ENCODE measurements at regions not wholly inside any gene's neighbourhood (a gene's known extent, or its start where the extent isn't known, plus 50 kb on each side); places are given as distances from the start of the nearest gene placed in this dataset.

DNA sequence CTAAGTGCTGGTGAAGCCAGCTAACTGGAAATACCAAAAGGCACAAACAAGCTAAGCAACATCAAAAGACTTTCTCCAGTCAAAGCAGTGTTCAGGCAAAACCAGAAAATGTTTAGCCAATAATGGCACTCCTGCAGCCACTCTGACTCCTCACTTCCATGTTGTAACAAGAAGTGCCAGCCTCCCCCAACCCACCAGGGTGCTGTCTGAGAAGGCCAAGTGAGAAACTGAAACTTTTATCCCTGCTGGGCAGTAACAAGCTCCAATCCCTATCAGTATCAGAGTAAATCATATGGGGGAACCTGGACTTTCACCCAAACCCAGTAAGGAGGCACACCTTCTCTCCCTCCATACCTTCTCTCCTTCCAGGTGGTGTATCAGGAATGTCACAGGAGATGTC is 414.8 kb upstream of the NMUR2 start:
- H3K27me3 Mint-ChIP-seq (ENCODE audit: unreplicated experiment), result no peaks in the 10 kb centered on the region

DNA sequence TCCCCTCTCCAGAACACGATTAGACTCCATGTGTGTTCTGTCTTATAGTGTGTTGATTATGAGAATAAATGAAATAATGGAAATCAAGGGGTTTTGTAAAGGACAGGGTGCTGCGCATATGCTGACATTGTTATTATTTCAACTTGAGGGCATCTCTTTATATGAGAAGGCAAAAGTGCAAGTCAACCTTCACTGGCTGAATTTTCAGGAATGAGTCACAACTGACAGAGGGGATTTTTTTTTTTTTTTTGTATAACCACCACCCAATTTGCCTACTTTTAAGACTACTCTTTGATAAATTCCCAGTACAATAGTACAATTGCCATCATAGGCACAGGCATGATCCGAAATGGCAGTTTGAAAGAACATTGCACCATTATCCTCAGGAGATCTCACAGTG is 419.2 kb upstream of the NMUR2 start:
- no peak for DNase-seq
- Mint-ChIP-seq H3K27ac (ENCODE audit: unreplicated experiment) (no peak overlapping the region), H3K36me3 (ENCODE audit: insufficient read depth, unreplicated experiment) (no peaks in the 10 kb centered on the region), H3K4me1 (ENCODE audit: low read depth, unreplicated experiment) (no peaks in the 10 kb centered on the region), H3K9me3 (ENCODE audit: low read depth, unreplicated experiment) (peaks cover 18% of the 10 kb centered on the region), H3K4me3 (ENCODE audit: low read depth, unreplicated experiment) (no peak overlapping the region), H3K27me3 (ENCODE audit: unreplicated experiment) (no peaks in the 10 kb centered on the region)
- no TSS peak for BruUV-seq (replicated peaks)
- TF ChIP-seq, protein P1, sequence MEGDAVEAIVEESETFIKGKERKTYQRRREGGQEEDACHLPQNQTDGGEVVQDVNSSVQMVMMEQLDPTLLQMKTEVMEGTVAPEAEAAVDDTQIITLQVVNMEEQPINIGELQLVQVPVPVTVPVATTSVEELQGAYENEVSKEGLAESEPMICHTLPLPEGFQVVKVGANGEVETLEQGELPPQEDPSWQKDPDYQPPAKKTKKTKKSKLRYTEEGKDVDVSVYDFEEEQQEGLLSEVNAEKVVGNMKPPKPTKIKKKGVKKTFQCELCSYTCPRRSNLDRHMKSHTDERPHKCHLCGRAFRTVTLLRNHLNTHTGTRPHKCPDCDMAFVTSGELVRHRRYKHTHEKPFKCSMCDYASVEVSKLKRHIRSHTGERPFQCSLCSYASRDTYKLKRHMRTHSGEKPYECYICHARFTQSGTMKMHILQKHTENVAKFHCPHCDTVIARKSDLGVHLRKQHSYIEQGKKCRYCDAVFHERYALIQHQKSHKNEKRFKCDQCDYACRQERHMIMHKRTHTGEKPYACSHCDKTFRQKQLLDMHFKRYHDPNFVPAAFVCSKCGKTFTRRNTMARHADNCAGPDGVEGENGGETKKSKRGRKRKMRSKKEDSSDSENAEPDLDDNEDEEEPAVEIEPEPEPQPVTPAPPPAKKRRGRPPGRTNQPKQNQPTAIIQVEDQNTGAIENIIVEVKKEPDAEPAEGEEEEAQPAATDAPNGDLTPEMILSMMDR (IDR thresholded peaks at IDR 0.05; ENCODE audit: unreplicated experiment), result no peak
- intact Hi-C loops (cut with micrococcal nuclease; ENCODE audit: unreplicated experiment), result no loop called here
- CTCF ChIA-PET, result no interaction called here

More for the DNA sequence above, 414.8 kb upstream of the NMUR2 start:
- DNase-seq, result no peak
- Mint-ChIP-seq H3K4me1 (ENCODE audit: low read depth, unreplicated experiment) (no peaks in the 10 kb centered on the region), H3K27ac (ENCODE audit: unreplicated experiment) (no peak overlapping the region), H3K36me3 (ENCODE audit: insufficient read depth, unreplicated experiment) (no peaks in the 10 kb centered on the region), H3K9me3 (ENCODE audit: low read depth, unreplicated experiment) (peaks cover 6% of the 10 kb centered on the region), H3K4me3 (ENCODE audit: low read depth, unreplicated experiment) (no peak overlapping the region)
- intact Hi-C loops (cut with micrococcal nuclease; ENCODE audit: unreplicated experiment), result no loop called here
- TF ChIP-seq, protein P1 (IDR thresholded peaks at IDR 0.05; ENCODE audit: unreplicated experiment), result no peak
- CTCF ChIA-PET, result interaction anchor here (1.1 kb wide), 1 partner anchor 37 kb away, joined by 3 read pairs; no protein-coding TSS in a partner anchor
- no TSS peak for BruUV-seq (replicated peaks)

DNA sequence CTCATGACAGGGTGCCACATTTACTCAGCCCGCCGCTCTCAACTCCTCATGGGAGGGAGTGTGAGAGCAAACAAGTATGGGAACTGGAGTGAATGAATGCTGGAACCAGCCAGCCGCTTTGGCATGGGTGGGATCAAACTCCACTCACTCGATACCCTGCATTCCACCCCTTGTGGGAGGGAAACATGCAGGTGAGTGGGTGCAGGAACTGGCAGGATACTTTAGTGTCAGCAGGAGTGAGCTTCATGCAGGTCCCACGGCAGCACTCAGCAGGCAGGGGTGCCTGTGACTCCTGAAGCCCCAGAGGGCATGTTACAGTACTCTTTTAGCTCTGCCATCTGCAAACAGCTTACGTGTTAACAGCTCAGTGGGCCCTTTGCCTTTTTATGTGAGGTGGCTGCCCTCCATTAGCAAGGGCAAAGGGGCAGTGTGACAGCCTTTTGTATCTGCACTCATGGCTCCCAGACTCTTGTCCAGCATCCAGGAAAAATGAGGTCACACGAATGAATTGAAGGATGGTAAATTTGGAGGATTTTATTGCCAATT is 433.2 kb upstream of the NMUR2 start:
- no peak for DNase-seq
- no TSS peak for BruUV-seq (replicated peaks)
- CTCF ChIA-PET, result no interaction called here
- Mint-ChIP-seq H3K27ac (ENCODE audit: unreplicated experiment) (no peak overlapping the region), H3K4me1 (ENCODE audit: low read depth, unreplicated experiment) (no peaks in the 10 kb centered on the region), H3K4me3 (ENCODE audit: low read depth, unreplicated experiment) (no peak overlapping the region), H3K36me3 (ENCODE audit: insufficient read depth, unreplicated experiment) (no peaks in the 10 kb centered on the region), H3K27me3 (ENCODE audit: unreplicated experiment) (no peaks in the 10 kb centered on the region), H3K9me3 (ENCODE audit: low read depth, unreplicated experiment) (peaks cover 3% of the 10 kb centered on the region)
- intact Hi-C loops (cut with micrococcal nuclease; ENCODE audit: unreplicated experiment), result no loop called here
- TF ChIP-seq, protein P1 (IDR thresholded peaks at IDR 0.05; ENCODE audit: unreplicated experiment), result no peak

DNA sequence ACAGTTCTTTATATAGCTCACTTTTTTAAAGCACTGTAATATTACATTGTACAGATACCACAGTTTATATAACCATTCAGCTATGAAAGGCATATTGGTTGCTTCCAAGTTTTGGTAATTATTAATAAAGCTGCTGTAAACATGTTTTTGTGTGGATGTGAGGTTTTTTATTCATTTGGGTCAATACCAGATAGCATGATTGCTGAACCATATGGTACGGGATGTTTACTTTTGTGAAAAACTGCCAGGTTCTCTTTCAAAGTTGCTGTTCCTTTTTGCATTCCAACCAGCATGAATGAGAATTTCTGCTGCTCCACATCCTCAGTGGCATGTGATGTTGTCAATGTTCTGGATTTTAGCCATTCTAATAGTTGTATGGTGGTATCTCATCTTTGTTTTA is 439.6 kb upstream of the NMUR2 start:
- Mint-ChIP-seq H3K27me3 (ENCODE audit: unreplicated experiment) (no peaks in the 10 kb centered on the region), H3K4me3 (ENCODE audit: low read depth, unreplicated experiment) (no peak overlapping the region), H3K9me3 (ENCODE audit: low read depth, unreplicated experiment) (peaks cover 3% of the 10 kb centered on the region), H3K27ac (ENCODE audit: unreplicated experiment) (no peak overlapping the region), H3K4me1 (ENCODE audit: low read depth, unreplicated experiment) (no peaks in the 10 kb centered on the region), H3K36me3 (ENCODE audit: insufficient read depth, unreplicated experiment) (no peaks in the 10 kb centered on the region)
- no TSS peak for BruUV-seq (replicated peaks)
- intact Hi-C loops (cut with micrococcal nuclease; ENCODE audit: unreplicated experiment), result no loop called here
- CTCF ChIA-PET, result interaction anchor here (0.6 kb wide), 1 partner anchor 598 kb away, joined by 3 read pairs; no protein-coding TSS in a partner anchor
- TF ChIP-seq, protein P1 (IDR thresholded peaks at IDR 0.05; ENCODE audit: unreplicated experiment), result no peak
- DNase-seq, result no peak

Measured in Calu3 (cell line).